Psoas muscle (tissue), 7 donors: ENCODE measurements at regions not wholly inside any gene's neighbourhood (a gene's known extent, or its start where the extent isn't known, plus 50 kb on each side); places are given as distances from the start of the nearest gene placed in this dataset.

Experiments
- ATAC-seq, 4 donors: fragments of 200-7000 bp; cut with Tn5 transposase; one replicate each; pipeline ENCODE4 v1.9.1; 2020; ENCODE audit warnings: moderate library complexity in 3 of 4, mild to moderate bottlenecking in 2 of 4
- DNase-seq, 2 donors: peaks; one replicate each; pipeline ENCODE4 v3.0.0-alpha.2; 2020
- H3K27ac ChIP-seq: fragments of 200-600 bp; one replicate; pipeline ENCODE4 v1.8.0; 2022
- H3K27me3 ChIP-seq, 3 donors: fragments of 200-600 bp in 1 of 3; one replicate each; pipeline versions ENCODE4 v1.6.1 to v1.8.0; 2013 to 2022; ENCODE audit warnings: low read length in 2 of 3, mild to moderate bottlenecking in 2 of 3, moderate library complexity in 1 of 3; ENCODE audit not compliant: insufficient read depth in 3 of 3
- H3K36me3 ChIP-seq, 2 donors: fragments of 200-600 bp in 1 of 2; one replicate each; pipeline versions ENCODE4 v1.6.1 to v1.8.0; 2013 to 2022; ENCODE audit warnings: low read depth in 1 of 2, mild to moderate bottlenecking in 1 of 2, moderate library complexity in 1 of 2; ENCODE audit not compliant: insufficient read depth in 1 of 2
- H3K4me1 ChIP-seq: fragments of 200-600 bp; one replicate; pipeline ENCODE4 v1.8.0; 2022
- H3K4me3 ChIP-seq: fragments of 200-600 bp; one replicate; pipeline ENCODE4 v1.8.0; 2022; ENCODE audit warnings: mild to moderate bottlenecking
- H3K9me3 ChIP-seq: fragments of 200-600 bp; one replicate; pipeline ENCODE4 v1.8.0; 2022
- WGBS, 3 donors: extraction: QIAGEN DNeasy Blood & Tissue Kit; methylation state at CpG; one replicate each; pipeline versions ENCODE4 v1.1.6 to v1.1.7; 2013; 5-methylcytosine and 5-hydroxymethylcytosine counted together
- intact Hi-C, 2 donors: fragments of 100-400 bp; cut with DNase I; formaldehyde crosslinking; loops; one replicate each; pipeline versions ENCODE4 v1.11.0 to v1.14.2; 2022
- TF ChIP-seq, protein P1 (sequence below): fragments of 200-600 bp; IDR thresholded peaks from one replicate; pipeline ENCODE4 v1.8.0; 2022; ENCODE audit warnings: antibody characterized with exemption
- donor health status: healthy with polysubstance abuse.
- donor health status: DM: no; HTN: no; CAD: no; lungs with moderate emphysema.
- donor health status: Bipolar disorder and iron deficiency.
- donor health status: healthy.
- donor health status: DM: yes; HTN: yes; CAD: no.
- donor health status: DM: no; HTN: no; CAD: no.
- donor health status: DM: yes; HTN: yes; CAD: no.

DNA sequence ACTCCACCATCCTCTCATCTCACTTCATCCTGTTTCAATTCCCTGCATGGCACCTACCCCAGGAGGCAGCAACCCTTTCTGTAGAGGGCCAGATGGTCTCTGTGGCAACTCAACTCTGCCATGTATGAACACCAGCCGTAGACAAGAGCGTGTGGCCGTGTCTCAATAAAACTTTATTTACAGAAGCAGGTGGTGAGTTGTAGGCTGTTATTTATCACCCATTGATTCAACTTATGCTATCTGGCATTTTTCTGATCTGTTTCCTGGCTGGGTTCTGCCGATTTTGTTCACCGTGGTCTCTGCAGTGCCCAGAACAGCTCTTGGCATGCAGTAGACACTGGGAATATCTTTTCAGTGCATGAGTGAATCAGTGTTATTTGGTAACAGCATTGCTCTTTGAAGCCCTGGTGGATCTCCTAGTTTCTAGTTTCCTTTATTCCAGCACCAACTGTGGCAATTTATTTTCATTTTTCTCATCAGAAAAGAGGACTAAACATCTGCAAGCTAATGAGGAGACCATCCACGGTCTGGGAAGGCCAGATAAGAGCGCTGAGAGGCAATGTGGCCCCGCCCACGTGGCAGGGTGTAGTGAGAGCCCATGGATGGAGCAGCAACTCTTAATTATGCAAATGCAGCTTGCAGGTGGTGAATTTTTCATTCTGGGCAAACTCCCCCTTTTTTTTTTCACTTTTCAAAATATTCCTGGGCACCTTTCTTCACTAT lies 77.9 kb downstream of the CTSL start:
- intact Hi-C loops: no loop called here
- no peak for ATAC-seq
- H3K4me3 ChIP-seq: no peak overlapping the region
- H3K36me3 ChIP-seq: no peaks in the 10 kb centered on the region
- H3K4me1 ChIP-seq: no peaks in the 10 kb centered on the region
- DNase-seq: no peak
- WGBS, 3 donors: 69 to 70% (median 70%) methylated on average over 9 of the region's 9 CpGs
- no peaks in the 10 kb centered on the region for H3K9me3 ChIP-seq
- no peaks in the 10 kb centered on the region for H3K27me3 ChIP-seq
- H3K27ac ChIP-seq: no peak overlapping the region
- TF ChIP-seq, protein P1, sequence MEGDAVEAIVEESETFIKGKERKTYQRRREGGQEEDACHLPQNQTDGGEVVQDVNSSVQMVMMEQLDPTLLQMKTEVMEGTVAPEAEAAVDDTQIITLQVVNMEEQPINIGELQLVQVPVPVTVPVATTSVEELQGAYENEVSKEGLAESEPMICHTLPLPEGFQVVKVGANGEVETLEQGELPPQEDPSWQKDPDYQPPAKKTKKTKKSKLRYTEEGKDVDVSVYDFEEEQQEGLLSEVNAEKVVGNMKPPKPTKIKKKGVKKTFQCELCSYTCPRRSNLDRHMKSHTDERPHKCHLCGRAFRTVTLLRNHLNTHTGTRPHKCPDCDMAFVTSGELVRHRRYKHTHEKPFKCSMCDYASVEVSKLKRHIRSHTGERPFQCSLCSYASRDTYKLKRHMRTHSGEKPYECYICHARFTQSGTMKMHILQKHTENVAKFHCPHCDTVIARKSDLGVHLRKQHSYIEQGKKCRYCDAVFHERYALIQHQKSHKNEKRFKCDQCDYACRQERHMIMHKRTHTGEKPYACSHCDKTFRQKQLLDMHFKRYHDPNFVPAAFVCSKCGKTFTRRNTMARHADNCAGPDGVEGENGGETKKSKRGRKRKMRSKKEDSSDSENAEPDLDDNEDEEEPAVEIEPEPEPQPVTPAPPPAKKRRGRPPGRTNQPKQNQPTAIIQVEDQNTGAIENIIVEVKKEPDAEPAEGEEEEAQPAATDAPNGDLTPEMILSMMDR: no peak

DNA sequence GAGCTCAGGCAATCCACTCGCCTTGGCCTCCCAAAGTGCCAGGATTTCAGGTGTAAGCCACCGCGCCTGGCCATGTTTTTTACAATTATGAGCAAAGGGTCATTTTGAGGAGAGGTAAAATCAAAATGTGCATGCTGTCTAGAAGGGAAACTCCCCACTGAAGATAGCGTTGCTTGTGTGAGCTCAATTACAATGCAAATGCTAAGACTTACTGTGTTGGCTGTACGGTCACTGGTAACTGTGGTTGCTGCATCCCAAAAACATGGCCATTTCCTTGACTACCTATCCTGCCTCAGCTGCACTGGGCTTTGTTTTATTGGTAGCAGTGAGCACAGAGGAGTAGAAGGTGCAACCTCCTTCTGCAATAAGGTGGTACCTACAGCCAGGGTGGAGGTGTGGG lies 77.4 kb upstream of the SPATA31E1 start:
- Histone ChIP-seq H3K27me3 (peaks cover 0 to 4% (median 1%) of the 10 kb centered on the region in 3 donors), H3K27ac (no peak overlapping the region), H3K4me1 (no peaks in the 10 kb centered on the region), H3K9me3 (no peaks in the 10 kb centered on the region), H3K4me3 (no peak overlapping the region), H3K36me3 (no peaks in the 10 kb centered on the region)
- DNase-seq: no peak
- no peak for ATAC-seq
- intact Hi-C loops: no loop called here
- TF ChIP-seq, protein P1: no peak
- 90 to 92% (median 91%) methylated on average over 5 of the region's 5 CpGs for WGBS, 3 donors

DNA sequence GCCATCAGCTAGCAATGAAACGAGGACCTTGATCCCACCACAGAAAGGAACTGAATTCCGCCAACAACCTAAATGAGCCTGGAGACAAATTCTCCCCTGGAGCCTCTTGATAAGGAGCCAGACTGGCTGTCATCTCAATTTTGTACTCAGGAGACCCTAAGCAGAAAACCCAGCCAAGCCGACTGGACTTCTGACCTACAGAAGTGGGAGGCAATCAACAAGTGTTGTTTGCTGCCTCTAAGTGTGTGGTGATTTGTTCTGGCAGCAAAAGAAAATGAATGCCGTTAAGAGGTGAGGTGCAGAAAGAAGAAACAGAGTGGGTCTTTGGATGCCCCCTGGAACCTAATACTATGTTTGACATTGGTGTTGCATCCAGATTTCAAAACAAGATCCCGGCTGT lies 72.7 kb upstream of the SPATA31E1 start:
- Histone ChIP-seq H3K4me1 (no peaks in the 10 kb centered on the region), H3K9me3 (no peaks in the 10 kb centered on the region), H3K27me3 (peaks cover 0 to 12% (median 4%) of the 10 kb centered on the region in 3 donors), H3K4me3 (no peak overlapping the region), H3K36me3 (no peaks in the 10 kb centered on the region), H3K27ac (no peak overlapping the region)
- 71 to 83% (median 74%) methylated on average over 5 of the region's 5 CpGs for WGBS, 3 donors
- TF ChIP-seq, protein P1: no peak
- no peak for DNase-seq
- no peak for ATAC-seq
- intact Hi-C loops: loop anchor here (5.0 kb wide), 1 partner anchor 128 kb away; no protein-coding TSS in a partner anchor

DNA sequence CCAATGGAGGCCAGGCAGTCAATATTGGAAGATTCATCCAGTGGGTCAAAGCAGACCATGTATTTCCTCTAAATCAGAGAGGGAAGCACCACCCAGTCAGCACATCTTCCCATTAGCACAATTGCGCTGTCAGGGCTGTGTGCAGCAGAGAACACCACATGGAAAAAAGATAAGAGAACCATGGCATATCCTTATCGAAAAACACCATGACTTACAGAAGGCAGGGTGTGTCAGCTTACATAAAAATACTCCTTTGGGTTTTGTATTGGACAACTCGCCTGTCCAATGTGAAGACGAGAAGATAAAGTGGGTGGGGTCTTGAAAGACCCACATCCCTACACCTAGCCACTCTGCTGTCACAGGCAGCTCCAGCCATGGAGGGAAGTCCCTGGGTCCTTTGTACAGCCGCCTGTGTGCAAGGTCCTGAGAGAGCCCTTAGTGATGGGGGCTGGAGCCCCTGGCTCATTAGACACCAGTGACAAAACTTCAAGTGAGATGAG lies 71.9 kb upstream of the SPATA31E1 start:
- Histone ChIP-seq H3K4me1 (no peaks in the 10 kb centered on the region), H3K4me3 (no peak overlapping the region), H3K27ac (no peak overlapping the region), H3K36me3 (no peaks in the 10 kb centered on the region), H3K27me3 (peaks cover 0 to 12% (median 4%) of the 10 kb centered on the region in 3 donors), H3K9me3 (no peaks in the 10 kb centered on the region)
- DNase-seq: no peak
- ATAC-seq: no peak
- 74 to 78% (median 76%) methylated on average over 5 of the region's 5 CpGs for WGBS, 3 donors
- TF ChIP-seq, protein P1: no peak
- intact Hi-C loops: loop anchor here (5.0 kb wide), 1 partner anchor 128 kb away; no protein-coding TSS in a partner anchor
